NB4 (cell line): ENCODE measurements at regions not wholly inside any gene's neighbourhood (a gene's known extent, or its start where the extent isn't known, plus 50 kb on each side); places are given as distances from the start of the nearest gene placed in this dataset.

Experiments
- POLR2A ChIP-seq: IDR thresholded peaks from 2 replicates; pipeline ENCODE4 v1.6.1; 2011; ENCODE audit warnings: mild to moderate bottlenecking; ENCODE audit not compliant: insufficient read length; ENCODE audit errors: extremely low read depth
- TF ChIP-seq, protein P1 (sequence below): IDR thresholded peaks from 2 replicates; pipeline ENCODE4 v1.6.1; 2011; ENCODE audit warnings: low read depth, low read length

DNA sequence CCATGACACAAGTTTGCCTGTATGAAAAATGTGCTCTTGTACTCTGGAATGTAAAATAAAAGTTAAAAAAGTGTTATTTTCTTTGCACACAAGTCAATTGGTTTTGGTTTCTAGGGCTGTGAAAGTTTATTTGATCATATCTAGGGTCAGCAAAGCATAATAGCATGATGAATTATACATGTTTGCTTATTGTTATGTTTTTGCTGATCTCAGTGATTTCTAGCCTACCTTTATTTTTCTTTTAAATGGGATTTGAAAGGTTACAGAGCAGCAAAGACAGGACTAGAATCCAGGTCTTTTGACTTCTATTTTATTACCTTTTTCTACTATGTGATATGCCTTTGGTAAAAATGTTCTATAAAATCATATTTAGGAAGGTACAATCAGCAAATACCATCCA lies 481.0 kb downstream of the PRR32 start:
- TF ChIP-seq, protein P1, sequence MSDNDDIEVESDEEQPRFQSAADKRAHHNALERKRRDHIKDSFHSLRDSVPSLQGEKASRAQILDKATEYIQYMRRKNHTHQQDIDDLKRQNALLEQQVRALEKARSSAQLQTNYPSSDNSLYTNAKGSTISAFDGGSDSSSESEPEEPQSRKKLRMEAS = no peak
- TF ChIP-seq POLR2A = no peak
